ENCODE measurements at regions not wholly inside any gene's neighbourhood (a gene's known extent, or its start where the extent isn't known, plus 50 kb on each side); places are given as distances from the start of the nearest gene placed in this dataset.
"Not testable (repeated sequence)": the region's sequence is repeated elsewhere in the genome, so short reads cannot be mapped to it uniquely, and the experiment has no call there.

DNA sequence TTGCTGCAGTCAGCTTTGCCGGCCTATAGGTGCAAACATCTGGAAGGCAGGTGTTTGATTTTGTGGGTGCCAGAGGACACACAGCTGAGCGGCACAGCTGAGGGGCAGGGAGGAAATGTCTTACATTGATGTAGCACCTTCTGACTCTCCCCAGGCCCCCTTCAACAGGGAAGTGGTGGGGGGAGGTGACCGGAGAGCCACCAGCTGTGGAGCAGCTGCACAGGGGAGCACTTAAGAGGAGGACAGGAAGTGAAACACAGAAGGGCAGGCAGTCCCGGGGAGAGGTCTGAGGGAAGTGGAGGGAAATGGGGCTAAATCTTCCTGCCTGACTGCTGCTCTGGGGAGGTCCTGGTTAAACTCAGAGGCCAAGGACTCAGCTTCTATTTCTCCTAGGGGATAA is 409.1 kb downstream of the TNS1 start:
- DNase-seq (ENCODE audit: low read depth in 2 of 2) = no peak

DNA sequence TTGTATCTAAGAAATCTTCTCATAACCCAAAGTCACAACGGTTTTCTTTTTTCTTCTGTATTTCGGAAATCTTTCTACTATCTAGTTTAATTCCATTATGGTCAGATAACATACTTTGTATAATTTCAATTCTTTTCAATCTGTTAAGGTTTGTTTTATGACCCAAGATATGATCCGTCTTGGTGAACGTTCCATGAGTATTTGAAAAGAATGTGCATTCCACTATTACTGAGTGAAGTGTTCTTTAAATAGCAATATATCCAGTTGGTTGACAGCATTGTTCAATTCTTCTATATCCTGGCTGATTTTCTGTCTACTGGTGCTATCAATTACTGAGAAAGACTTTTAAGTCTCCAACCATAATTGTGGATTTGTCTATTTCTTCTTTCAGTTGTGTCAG is 414.5 kb downstream of the TNS1 start:
- DNase-seq (ENCODE audit: low read depth in 2 of 2) = no peak

DNA sequence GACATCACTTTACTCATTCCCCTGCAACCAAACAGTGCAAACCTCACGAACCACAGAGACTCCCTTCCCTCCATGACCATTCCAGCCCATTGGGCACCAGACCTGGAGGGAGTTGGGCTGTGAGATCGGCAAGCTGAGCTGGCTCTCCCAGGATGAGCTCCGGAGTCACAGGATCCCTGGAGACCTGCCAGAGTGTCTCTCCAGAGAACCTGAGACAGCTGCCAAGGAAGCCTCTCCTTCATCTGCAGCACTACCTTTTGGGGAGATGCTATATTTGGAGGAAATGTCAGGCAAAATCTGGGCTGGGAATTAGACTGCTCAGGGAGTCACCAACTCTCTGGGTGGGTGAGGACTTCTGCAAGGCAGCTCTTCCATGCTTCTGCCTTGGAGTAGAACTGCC is 417.4 kb downstream of the TNS1 start:
- DNase-seq (ENCODE audit: low read depth in 2 of 2) = no peak

DNA sequence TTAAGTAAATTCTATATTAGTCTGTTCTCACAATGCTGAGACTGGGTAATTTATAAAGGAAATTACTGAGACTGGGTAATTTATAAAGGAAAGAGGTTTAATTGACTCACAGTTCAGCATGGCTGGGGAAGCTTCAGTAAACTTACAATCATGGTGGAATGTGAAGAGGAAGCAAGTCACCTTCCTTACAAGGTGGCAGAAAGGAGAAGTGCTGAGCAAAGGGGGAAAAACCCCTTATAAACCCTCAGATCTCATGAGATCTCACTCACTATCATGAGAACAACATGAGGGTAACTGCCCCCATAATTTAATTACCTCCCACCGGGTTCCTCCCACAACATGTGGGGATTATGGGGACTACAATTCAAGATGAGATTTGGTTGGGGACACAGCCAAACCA is 422.4 kb downstream of the TNS1 start:
- not testable (repeated sequence) for DNase-seq (ENCODE audit: low read depth in 2 of 2)

DNA sequence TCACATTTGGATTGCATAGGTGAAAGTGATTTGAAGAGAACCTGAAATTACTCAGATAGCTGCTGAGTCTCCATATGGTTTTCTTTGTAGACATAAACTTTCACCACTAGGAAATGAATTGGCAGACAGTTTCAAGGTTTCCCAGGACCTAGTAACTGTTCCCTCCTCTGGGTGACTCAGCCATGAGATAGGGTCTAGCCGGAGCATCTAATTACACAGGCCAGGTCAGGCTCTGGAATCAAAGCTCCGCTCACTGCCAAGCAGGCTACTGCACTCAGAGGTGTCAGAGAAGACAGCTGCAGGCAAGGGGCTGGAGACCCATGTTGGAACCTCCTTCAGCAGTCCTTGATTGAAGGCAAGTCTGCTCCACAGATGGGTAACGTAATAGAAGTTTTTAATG is 429.2 kb downstream of the TNS1 start:
- DNase-seq (ENCODE audit: low read depth in 2 of 2) = no peak

DNA sequence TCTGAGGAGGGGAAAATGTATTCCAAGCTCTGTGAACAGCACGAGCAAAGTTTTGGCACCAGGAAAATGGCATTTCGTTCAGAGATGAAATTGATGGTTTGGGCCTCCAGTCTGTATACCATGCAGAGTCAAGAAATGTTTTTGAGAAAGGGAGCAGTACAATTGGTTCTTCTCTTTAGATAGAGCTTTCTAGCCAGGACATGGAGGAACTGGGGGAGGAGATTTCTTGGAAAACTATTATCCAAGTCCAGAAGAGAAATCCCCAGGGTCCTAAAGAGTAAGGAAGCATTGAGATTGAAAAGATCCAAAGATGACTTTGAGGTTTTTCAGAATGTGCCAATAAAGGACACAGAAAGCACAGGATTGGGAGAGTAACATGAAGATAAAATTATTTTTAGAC is 432.4 kb downstream of the TNS1 start:
- DNase-seq (ENCODE audit: low read depth in 2 of 2) = no peak

DNA sequence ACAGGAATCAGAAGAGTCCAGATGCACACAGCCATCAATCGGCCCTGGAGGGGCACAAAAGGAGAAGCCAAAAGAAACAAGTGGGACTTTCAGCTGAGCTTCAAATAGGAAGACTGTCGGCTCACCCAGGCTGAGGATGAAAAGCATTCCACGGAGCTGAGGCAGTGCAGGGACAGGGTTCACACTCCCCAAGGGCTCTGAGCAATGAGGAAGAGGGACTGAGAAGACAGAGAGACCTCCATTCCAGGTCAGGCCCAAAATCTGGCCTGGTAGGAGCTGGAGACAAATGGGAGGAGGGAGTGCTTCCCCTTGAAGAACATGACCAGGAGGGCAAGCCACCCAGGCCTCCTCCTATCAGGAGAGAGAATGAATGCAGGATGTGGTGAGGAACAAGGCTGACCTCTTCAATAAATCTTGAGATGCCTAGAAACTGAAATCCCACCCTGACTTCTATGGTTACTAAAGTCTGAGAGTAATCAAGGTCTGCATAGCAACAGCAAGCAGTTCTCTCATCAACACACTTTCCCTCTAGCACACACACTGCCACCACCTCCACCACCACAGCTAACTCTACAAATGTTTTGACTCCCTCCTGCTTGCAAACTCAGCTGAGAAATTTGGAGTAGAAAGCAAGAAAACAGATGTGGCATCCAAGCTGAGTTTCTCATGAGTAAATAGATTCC is 434.4 kb downstream of the TNS1 start:
- DNase-seq (ENCODE audit: low read depth in 2 of 2) = no peak

DNA sequence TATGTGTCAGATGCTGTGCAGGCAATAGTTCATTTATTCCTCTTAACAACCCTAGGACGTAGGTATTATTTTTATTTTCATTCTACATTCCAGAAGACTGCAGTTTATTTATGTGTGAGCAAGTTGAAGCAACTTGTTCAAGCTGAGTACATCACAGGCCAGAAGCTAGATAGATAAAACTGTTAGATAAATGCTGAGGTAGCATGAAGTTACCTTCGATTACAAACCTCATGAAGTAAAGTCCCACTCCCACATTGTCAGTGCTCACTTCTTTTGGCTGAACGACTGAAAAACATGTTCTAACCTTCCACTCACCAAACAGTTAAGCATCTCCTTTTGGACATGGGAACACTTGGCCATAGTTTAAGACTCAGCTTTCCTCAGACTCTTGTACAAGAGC is 439.2 kb downstream of the TNS1 start:
- DNase-seq (ENCODE audit: low read depth in 2 of 2) = no peak

DNA sequence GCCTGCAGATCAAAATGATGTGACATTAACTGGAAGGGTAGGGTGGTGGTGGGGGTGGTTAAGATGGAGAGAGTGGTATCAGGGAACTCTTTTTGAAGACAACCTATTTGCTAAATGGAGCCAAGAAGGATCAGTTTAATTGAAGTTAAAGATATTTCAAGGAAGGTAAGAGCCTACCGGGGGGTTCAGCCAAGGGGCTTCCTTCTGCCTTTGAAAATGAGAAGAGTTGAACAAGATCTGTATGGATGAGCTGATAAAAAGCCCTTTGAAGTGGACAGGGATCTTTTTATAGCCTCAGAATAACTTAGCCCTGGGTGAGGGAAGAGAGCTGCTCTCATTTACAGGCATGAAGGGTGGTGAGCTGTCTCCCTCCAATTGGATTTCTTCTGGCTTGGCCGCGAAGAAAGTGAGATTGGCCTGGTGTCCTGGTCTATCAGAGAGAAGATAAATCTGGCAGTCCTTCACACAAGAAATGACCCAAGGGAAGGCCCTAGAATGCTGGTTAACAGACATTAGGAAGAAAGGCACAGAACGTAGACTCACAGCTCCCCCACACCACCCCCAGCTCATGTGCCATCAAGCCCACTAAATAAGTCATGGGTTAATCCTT is 439.8 kb downstream of the TNS1 start:
- no peak for DNase-seq (ENCODE audit: low read depth in 2 of 2)

DNA sequence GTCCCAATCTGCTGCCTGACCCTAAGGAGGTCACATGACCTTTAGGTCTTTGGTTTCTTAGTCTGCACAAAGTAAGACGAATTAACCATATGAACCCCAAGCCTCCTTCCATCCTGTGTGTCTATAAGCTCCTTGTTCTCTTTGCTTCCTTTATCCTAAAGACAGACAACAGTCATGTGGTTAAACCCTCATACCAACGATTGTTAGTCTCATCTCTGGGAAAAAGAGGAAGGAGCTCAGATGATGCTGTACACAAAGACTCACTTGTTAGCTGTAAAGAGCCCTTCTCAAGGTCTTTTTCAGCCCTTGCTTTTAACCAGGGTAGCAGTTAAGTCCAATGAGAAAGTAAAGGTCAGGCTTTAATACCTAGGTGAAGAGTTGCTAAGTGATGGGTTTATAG is 443.7 kb downstream of the TNS1 start:
- DNase-seq (ENCODE audit: low read depth in 2 of 2) = no peak

DNA sequence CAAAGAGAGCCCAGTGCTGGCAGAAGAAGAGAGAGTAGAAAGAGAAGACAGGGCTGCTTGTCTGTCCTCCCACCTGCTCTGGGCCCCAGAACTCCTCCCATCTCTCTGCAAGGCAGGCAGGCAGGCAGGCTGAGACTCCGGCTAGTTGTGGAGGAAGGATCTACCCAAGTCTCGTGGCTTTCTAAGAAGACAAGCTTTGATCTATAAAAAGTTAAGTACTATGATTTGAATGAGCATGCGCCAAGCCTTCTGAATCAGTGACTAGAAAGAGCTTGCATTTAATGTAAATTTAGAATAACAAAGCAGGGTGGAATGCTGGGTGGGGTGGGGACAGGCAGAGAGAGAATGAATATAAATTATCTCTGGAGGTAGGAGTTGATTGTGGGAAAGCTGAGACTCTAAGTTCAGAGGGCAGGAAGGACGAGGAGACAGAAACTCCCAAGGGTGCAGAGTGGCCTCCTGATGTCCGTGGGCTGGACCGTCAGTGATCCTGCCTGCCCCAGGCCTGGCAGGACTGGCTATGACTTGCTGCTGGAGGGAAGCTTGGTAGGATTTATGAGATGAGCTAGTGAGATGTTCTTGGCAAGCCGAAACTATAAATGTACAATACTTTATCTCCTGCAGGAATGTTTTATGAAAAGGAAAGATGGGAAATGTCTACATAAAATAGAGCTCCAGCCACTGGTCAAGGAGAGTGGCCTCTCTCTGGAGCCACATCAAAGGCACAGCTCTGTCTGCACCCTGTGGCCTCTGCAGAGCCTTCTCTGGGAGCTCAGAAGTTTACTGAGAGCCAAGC is 447.5 kb downstream of the TNS1 start:
- DNase-seq (ENCODE audit: low read depth in 2 of 2) = no peak

DNA sequence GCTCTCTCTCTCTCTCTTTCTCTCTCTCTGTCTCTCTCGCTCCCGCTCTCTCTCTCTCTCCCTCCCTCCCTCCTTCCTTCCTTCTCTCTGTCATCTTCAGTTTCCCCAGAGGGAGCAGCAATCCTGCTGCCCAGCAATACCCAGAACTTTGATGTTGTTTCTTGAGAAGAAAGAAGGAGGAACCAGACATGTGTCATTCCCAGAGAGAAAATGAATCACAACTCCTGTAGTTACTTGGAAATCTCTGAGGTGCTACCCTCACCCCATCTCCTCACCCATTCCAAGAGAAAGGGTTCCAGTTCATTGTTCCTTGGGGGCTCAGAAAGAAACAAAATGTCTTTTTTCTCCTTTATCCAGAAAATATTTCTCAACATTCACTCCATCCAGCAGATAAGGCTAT is 449.1 kb downstream of the TNS1 start:
- DNase-seq (ENCODE audit: low read depth in 2 of 2) = no peak

DNA sequence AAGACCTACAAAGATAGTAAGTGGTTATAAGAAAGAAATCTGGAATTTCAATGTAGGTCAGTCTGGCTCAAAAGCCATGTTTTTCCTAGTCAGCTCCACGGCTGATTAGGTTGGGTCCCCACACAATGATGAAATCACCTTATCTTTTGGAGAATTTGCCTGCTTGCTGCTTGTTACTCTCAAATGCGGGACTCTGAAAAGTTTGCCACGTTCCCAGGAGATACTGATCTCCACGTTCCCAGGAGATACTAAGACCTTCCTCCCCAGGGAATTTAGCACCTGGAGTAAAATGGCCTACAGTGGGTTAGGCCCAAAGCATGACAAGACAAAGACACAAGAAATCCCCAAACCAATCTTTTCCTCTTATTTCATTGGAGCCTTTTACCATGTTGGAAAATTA is 449.6 kb downstream of the TNS1 start:
- DNase-seq (ENCODE audit: low read depth in 2 of 2) = no peak

DNA sequence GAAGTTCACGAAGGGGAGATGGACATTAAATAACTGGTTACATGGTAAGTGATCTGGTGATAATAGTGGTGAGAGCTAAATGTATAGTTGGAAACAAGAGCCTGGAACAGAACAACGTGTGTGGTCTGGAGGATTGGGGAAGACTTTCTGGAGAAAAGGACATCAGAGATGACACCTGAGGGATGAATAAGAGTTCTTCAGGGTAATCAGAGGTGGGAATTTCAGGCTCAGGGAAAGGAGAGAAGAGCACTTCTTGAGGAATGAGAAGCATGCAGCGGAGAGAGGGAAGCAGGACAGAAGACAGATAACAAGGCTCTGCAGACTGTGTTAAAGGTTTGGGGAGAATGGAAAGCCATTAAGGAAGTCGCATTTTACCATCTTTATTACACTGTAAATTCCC is 450.7 kb downstream of the TNS1 start:
- DNase-seq (ENCODE audit: low read depth in 2 of 2) = no peak

DNA sequence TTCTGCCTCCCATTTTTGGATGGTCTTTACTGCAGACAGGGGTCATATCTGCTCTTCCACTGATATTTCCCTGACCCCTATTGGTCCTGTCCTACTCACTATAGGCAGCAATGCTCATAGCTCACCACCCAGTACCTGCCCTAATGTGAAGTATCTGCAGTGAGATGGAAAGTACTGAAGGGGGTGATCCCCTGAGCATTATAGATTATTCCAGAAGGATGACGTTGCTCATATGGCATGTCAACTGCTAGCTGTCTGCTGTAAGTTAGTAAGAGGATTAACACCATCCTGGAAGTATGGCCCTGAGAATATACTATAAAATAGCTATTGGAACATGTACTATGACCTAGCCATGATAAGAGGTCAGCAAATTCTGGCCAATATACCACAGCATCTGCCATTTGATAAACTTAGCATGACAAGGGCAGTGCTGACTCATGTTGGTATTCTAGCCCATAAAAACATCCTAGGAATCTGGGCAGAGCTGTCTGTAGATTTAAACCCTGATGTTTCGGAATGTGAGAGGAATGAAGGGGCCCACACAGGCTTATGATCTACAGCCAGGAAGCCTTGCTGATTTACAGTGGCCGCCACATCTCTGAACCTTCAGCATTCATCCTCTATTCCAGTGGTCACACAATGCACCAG is 451.4 kb downstream of the TNS1 start:
- no peak for DNase-seq (ENCODE audit: low read depth in 2 of 2)

DNA sequence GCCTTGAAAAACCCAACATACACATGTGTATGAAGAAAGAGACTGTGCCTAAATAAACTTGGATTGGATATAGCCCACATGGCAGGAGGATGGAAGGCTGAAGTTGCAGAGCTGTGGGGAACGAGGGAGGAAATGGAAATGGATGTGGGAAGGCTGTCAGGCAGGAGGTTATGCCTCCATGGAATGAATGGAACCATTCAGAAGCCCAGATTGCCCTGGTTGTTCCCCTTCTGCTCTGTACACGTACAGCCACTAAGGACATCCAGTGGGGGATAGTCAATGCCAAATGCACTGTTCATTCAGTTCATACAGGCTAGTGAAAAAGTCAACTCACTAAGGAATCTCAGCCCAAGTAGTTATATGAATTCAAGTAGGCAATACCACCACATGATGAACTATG is 463.7 kb downstream of the TNS1 start:
- no peak for DNase-seq (ENCODE audit: low read depth in 2 of 2)

DNA sequence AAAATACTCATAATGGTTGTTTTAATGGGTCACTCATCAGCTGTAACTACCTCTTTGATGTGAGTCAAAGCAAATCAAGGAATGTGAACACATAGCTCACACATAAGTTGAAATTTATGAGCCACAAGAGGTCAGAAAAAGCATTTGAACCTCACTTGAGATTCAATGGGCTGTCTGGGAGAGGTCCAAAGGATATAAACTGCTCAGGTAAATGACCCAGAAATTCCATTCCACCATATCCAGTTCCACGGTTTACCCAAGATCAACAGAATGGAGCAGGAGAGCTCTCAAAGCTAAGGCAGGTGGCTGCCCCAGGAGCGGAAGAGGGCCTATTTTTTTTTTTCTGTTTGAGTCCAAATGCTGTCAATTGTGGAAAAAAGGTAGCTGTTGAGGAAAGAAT is 464.1 kb downstream of the TNS1 start:
- DNase-seq (ENCODE audit: low read depth in 2 of 2) = no peak

DNA sequence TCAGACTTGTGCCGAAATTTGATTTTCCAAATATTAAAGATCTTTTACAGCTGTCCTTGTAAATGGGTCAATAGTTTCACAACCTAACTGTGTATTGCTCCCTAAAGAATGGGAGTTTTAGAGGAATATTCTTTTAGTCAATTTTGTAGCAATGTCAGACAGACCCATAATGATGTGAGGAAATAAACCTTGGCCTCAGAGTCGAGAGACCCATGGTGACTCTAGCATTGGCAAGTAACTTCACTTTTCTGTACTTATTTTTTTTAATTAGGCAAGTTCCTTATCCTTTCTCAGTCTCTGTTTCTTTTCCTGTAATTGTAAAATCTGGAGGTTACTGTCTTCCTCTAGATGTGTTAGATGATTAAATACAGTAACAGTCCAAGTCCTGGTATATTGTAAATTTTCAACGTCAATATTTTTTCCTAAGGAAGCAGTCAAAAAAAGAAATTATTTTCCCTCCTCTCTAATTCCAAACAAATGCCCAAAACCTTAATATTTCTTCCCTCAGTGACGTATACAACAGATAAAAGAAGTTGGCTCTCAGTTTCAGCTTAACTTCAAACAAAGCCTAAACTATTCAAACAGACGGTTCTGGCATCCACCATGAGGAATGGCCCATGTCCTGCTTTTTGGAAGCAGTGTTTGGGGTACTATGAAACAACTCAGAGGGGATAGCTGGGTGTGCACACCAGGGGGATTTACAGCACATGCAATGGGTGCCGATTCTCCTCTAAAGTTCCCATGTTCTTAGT is 466.7 kb downstream of the TNS1 start:
- no peak for DNase-seq (ENCODE audit: low read depth in 2 of 2)

DNA sequence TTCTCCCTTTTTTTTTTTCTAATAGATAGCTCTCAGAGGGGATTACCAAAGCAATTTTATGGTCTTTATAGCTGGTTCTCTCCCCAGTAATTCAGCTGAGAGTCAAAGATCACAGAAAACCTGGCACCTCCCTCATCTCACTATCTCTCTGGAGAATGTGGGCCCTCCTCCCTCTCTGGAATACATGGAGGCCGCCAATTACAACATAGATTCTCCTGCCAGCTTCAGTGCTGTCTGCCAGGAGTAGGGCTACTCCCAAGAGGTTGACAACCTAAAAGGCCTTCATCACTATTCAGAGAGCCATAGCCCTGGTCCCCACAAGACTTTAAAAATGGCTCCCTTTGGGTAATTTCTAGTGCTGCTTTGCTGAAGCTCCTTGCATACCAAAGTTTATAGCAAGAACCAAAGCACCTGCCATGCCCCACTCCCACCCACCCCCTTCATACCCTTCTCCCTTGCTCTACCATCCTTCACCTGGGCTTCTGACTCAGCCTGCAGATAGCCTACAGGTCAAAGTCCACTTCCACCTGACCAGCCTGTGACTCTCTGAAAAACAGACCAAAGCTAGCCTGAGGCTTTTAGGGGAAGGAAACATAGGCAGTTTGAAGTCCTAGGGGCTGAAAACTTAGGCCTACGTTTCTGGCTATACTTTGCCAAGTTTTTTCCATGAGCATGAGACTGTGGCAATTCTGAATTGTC is 472.3 kb downstream of the TNS1 start:
- DNase-seq (ENCODE audit: low read depth in 2 of 2) = no peak

DNA sequence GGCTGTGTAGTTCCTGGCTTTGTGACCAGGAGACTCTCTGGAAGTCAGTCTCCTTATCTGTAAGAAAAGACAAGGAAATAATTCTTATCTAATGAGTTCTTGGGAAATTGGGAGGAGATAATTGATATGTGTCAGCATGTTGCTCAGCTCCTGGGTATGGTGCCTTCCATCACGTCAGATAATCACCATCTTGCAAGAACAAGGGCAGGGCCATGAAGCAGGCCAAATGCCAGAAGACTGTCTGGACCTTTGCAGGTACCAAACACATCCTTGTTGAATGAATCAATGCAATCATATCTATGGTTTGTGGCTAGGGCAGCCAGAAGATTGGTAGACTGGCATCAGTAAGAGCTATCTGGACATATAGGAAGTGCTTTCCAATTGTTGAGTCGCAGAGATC is 473.5 kb downstream of the TNS1 start:
- DNase-seq (ENCODE audit: low read depth in 2 of 2) = no peak

DNA sequence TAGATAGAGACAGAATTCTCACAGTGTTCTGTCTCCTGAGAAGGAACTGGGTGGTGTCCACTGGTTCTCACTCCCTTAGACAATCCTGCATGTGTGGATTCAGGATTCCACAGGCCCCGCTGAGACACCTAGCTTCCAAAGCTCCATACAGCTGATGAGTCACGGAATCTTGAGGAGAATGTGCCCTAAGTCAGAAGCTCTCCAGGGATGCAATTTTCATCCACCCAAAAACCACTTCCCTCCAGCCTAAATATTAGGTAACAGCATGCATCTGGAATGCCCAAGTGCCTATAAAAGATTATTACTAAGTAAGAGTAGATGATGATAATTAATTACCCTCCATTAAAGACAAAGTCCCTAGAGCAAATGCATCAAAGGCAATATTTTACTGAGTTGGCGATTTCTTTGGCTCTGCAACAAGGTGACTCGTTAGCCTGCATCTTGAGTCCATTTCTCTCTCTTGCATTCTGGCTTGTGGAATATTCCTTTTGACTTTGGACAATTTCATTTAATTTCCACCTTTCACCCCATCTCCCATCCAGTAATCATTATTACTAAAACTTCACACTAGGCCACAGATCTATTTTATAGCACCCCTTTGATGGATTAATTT is 475.1 kb downstream of the TNS1 start:
- no peak for DNase-seq (ENCODE audit: low read depth in 2 of 2)

Measured in stimulated activated CD8-positive, alpha-beta memory T cell treated with anti-CD3 and anti-CD28 coated beads, Interleukin-15, amount 100 ng/mL, for 4 hours (primary cell).